Hepatocyte (in vitro differentiated cells): ENCODE measurements at regions not wholly inside any gene's neighbourhood (a gene's known extent, or its start where the extent isn't known, plus 50 kb on each side); places are given as distances from the start of the nearest gene placed in this dataset.
"Not testable (repeated sequence)": the region's sequence is repeated elsewhere in the genome, so short reads cannot be mapped to it uniquely, and the experiment has no call there.

Experiments used
- CTCF ChIP-seq: fragments of 200-600 bp; sonication (generic); IDR thresholded peaks from 2 replicates; pipeline ENCODE4 v1.5.1; 2016; ENCODE audit warnings: antibody characterized with exemption, mild to moderate bottlenecking; ENCODE audit not compliant: poor library complexity
- EZH2 ChIP-seq: fragments of 200-600 bp; sonication (generic); IDR thresholded peaks from 2 replicates; pipeline ENCODE4 v1.6.1; 2016; ENCODE audit warnings: antibody characterized with exemption, mild to moderate bottlenecking, borderline replicate concordance
- EZH2phosphoT487 ChIP-seq: fragments of 200-600 bp; sonication (generic); IDR thresholded peaks from one replicate; pipeline ENCODE4 v1.6.1; 2018; ENCODE audit warnings: antibody characterized with exemption, mild to moderate bottlenecking, low read depth, moderate library complexity; ENCODE audit not compliant: unreplicated experiment, severe bottlenecking

- not testable (repeated sequence) for TF ChIP-seq CTCF, EZH2, EZH2phosphoT487
Observed at GRCh38 chr9:94415111-94415510, 86.7 kb upstream of the NUTM2F start.
